ENCODE measurements at regions not wholly inside any gene's neighbourhood (a gene's known extent, or its start where the extent isn't known, plus 50 kb on each side); places are given as distances from the start of the nearest gene placed in this dataset.

DNA sequence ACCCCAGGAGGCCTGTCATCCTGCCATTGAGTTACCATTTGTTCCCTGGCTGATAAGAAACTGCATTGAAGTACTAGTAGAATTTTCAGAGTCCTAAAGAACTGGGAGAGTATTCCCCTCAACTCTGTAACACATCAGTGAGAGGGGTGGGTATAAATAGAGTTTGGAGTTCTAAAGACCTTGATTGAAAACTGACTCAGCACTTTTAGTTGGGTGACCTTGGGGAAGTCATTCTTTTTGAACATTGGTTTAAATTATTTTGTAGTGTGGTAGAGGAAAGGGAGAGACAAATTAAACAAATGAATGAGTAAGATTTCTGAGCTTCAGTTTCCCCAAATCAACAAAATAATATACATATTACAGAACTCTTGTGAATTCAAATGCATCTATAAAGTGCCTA, 344.5 kb upstream of the THBS1 start:
- TF ChIP-seq, protein P1, sequence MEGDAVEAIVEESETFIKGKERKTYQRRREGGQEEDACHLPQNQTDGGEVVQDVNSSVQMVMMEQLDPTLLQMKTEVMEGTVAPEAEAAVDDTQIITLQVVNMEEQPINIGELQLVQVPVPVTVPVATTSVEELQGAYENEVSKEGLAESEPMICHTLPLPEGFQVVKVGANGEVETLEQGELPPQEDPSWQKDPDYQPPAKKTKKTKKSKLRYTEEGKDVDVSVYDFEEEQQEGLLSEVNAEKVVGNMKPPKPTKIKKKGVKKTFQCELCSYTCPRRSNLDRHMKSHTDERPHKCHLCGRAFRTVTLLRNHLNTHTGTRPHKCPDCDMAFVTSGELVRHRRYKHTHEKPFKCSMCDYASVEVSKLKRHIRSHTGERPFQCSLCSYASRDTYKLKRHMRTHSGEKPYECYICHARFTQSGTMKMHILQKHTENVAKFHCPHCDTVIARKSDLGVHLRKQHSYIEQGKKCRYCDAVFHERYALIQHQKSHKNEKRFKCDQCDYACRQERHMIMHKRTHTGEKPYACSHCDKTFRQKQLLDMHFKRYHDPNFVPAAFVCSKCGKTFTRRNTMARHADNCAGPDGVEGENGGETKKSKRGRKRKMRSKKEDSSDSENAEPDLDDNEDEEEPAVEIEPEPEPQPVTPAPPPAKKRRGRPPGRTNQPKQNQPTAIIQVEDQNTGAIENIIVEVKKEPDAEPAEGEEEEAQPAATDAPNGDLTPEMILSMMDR (IDR thresholded peaks at IDR 0.05 in 4 of 5, conservative IDR thresholded peaks at IDR 0.05 in 1 of 5) = no peak
- TF ChIP-seq POLR2A (IDR thresholded peaks at IDR 0.05) = no peak
